Cerebellar nuclear complex (tissue), 1 donor: ENCODE measurements at regions not wholly inside any gene's neighbourhood (a gene's known extent, or its start where the extent isn't known, plus 50 kb on each side); places are given as distances from the start of the nearest gene placed in this dataset.

Experiments used
- DNase-seq, 2 experiments: peaks; one replicate each; lab custom pipeline; 2025; lab: John Stamatoyannopoulos, UW

DNA sequence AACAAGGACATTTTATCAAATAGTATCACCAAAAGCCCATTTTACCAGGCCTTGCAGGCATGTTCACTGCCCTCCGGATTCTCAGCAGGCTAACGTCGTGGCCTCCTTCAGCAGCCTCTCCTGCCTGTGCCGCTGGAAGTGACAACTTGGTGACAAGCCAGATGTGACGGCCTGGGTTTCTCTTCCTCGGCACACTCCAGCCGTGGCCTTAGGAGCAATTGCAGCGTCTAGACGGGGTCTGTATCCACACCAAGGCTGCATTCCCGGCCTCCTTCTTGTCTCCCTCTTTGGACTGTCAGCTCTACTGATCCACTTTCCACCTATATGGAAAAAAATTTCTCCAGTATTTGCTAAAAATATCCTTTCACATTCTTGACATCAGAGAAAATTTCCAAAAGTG lies 145.3 kb upstream of the MGMT start:
- no peak for DNase-seq

DNA sequence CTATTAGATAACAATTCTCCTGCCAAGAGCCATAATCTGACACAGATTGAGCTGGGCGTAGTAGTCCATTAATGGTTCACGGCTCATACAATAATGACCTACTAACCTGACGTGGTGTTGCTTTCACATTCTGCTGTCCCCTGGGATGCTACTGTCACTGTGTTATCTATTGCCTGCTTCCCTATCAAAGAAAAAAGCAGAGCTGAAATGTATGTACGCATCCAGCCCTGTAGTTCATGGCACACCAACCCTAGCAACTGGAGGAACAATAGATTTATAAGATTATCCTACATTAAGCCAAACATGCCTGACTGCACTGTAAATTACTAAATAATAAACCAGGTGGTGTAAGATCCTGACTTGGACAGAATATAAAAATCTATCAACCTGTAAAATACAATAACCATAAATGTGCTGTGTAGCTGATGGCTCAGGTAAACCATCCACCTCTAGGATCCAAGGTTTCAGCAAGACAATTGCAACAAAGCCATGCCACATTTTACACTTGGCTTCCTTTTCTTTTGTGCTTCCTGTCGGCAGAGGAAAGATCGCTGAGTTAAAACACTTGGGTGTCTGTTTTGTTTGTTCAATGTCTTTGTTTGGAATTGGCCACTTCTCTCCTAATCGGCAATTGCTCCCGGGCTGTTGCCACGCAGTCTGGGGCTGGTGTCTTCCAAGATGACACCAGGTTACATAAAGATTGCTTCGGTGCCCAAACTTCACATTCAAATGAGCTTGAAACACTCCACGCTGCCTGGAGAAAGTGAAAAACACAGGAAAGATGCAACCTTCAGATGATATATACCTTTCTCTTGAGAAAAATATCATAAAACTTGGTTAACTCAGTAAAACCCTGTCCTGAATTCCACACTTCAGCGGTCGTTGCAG lies 143.9 kb upstream of the MGMT start:
- DNase-seq, result no peak

DNA sequence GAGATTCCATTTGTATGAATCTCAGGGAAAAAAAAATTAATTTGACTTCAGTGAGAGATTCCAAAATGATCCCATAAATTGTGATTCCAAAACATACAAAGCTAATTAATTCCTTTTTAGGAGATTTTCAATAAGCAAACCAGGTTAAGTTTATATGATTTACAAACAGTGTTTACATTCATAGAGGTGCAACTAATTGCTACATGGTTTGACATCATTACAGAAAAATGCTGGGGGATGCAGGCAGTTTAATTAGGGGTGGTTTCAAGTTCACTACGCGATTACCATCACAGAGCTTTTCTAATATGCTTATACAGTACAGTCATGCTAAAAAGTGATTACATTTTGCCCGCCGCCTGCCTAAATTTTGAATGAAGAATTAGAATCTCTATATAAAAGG lies 143.2 kb upstream of the MGMT start:
- DNase-seq, result no peak

DNA sequence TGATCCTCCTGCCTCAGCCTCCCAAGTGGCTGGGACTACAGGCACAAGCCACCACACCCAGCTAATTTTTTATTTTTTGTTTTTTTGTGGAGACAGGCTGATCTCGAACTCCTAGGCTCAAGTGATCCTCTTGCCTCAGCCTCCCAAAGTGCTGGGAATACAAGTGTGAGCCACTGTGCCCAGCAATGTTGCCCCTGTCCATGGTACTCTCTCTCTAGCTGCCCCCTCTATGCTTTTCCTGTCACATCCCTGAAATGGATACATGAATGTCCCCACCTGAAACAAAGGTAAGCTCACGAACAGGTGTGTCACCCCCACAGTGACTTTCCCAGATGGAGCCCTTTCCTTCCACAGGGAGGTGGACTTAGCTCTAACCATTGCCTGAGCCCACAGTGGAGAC lies 141.1 kb upstream of the MGMT start:
- DNase-seq, result no peak

DNA sequence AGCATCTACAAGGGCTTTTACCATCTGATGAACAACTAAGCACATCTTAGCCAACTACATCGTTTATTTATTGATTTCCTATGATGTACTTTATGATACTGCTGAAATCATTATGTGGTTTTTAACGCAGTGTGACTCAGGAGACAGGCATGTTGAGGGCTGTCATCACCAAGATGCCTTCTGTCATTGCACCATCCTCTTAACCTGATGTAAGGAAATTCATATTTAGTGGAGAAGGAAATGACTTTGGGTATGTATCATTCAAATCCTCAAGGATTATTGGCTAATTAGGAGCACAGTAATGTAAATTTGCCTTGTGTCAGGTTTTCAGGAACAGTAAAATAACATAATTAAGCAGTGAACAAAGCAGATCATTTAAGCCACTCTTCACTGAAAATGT lies 138.5 kb upstream of the MGMT start:
- DNase-seq, result no peak

DNA sequence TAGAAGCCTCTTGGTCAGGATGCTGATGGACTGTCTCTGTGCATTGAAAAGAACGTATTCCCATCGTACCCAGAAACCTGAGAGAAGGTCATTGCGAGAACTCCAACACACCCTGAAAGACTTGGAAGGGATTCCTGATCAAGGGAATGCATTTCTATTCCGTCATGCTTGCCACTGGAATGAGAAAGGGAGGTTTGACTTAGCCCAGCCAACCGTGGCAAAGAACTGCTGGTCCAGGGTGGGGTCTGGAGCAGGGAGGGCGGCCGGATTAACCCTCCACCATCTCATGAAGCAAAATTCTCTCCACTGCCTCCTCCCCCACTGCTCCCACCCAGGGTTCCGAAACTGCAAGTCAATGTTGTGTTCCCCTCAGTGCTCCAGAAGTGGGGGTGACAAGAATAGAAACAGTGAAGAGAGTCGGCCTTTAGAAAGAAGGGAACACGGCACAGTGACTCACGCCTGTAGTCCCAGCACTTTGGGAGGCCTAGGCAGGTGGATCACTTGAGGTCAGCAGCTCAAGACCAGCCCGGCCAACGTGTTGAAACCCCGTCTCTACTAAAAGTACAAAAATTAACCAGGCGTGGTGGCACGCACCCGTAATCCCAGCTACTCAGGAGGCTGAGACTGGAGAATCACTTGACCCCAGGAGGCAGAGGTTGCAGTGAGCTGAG lies 137.5 kb upstream of the MGMT start:
- no peak for DNase-seq

DNA sequence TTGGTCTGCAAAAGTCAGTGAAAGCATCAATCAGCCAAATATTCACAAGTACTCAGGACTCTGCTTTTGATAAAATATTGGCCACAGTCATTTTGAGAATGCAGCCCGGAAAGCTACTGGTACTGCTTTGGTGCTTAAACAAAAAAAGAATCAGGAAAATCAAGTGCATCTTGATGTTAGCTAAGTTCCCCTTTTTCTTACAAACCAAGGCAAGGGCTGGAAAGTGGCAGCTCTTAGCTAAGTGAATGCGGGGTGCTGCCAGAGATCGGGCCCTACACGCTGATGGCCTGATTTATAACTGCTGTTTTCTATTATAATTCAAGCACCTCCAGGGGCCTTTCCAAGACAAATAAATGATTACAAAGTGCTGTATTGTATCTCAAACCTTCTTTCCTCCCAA lies 136.8 kb upstream of the MGMT start:
- no peak for DNase-seq

DNA sequence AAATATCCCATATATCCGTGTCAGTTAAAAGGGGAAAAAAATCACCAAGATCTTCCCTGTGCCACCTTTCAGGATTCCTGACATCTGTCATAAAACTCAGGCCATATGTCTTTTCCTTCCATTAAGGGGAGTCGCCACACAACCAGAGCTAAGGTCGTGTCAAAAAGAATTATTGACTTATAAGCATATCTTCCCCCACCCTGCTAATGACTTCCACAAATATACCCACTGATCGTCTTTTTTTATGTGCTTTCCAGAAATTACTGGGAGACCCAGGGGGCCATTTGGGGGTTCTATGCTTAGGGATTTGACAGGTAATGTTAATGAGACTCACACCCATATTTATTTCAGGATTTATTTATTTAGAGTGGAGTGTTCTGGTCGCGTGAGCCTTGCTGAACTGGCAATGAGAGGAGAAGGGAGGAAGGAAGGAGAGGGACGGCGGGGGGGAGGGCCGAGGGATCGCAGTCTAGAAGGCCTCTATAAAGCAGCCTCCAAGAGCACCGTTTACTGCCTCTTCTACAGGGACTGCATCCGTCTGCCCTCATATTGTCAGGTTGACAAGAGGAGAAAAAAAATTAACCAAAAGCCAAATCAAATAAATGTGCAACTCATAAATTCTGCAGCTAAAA lies 135.7 kb upstream of the MGMT start:
- DNase-seq, result no peak

DNA sequence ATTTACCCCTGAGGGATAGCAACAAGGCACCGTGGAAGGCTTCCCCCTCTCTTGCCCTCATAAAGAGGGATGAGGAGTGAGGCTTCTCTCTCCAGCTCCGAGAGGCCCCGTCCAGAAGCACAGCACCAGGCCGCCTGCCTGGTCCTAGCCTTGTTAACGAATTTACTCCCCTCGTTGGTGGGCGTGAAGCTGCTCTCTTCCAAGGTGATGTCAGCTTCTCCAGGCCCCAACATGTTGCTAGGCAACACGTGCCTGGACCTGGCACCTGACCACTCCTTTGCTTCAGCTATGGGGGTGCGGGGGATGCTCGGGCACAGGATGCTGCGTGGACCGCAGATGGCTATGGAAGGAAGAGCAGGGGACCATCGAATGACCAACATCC lies 135.2 kb upstream of the MGMT start:
- no peak for DNase-seq

DNA sequence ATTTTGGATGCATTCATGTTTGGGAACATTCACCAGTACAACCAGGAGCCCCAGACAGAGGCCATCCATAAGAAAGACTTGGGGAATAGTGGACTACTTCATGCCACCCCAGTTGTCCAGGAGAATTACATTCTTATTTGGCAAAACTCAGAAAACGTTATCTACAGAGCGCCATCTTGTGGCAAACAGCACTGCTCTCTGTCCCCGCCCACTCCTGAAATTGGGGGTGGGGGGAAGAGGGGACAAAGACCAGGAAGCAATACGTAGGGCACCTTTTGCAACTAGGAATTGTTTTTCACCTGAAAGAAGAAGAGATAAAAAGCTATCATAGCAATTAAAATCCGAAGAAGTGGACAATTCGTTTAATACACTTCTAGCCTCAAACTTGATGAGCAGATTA lies 134.6 kb upstream of the MGMT start:
- DNase-seq, result no peak

DNA sequence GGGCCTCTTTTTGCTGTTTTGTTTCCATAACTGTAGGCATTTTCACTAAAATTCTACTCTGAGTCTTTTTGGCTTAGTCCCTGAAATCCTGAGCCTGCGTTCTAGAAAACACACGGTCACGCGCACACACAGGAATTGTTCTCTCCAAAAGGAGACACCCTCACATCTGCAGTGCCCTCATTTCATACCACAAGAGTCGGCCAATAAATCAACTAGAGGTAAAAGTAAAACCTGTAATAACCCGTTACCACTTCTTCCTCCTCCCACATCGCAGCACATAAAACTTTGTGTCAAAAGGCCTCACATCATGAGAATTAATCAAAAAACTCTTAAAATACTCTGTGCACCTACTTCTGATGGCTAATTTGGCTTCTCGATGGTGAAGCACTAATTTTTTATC lies 133.3 kb upstream of the MGMT start:
- DNase-seq, result no peak

DNA sequence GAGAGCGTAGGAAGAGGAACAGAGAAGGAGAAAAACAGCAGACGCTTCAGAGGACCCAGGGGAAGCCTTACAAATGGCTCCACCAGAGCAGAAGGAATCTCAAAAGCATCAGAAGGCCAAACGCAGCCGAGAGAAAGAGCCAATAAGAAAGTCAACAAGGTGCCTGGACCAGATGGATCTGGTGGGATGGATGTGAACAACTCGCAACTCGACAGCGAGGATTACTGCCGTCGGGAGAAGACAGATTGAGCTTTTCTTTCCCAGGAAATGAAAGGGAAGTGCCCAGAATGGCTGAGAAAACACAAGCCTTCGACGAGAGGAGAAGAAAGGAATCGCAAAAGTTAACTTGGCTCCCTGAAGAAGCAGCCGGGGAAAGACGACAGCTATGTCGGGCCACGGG lies 132.8 kb upstream of the MGMT start:
- no peak for DNase-seq

DNA sequence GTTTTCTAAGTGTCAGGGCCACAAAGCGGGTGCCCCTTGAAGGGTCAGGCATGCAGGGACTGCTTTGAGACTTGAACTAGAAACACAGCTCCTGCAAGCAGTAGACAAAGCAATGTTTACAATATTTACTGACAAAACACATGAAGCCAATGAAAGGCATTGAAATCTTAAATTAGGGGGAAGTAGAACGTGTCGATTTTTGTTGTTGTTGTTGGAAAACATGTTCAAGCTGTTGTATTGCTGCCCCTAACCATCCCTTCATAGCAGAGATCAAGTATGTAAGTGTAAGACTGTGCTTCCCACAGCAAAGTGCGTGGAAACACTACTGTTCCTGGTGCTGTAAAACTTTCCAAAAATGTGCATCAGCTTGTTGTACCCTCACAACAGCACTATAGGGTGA lies 131.6 kb upstream of the MGMT start:
- DNase-seq, result no peak

DNA sequence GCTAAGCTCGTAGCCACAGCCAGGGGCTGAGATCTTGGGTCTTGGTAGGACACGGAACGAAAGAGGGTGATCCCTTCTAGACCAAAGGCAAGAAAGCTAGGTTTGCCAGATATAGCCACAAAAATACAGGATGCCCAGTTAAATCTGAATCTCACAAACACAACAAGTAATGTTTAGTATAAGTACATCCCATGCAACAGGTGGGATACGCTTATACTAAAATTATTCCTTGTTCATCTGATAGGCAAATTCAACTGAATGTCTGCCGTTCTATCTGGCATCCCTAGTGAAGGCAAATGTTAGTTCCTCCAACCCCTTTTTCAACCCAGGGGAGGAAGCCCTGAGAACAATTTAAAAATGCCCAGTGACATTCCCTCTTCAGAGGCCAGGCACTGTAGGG lies 131.1 kb upstream of the MGMT start:
- DNase-seq, result no peak

DNA sequence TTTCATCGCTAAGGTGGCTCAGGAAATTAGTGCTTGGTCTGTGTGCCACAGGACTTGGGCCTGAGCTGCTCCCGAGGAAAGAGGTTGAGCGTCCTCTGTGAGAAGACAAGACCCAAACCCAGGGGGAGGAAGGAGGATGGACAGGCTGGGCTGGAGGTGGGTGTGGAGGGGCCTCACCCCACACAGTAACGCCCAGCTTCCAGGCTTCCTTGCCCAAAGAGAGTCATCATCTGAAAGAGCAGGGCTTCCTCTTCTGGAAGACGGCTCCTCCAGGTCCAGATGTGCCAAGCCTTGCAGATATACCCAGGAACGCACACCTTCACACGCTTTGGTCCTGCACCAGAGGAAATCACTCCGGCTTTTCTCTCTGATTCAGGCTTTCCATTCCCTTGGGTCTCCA lies 127.8 kb upstream of the MGMT start:
- no peak for DNase-seq

DNA sequence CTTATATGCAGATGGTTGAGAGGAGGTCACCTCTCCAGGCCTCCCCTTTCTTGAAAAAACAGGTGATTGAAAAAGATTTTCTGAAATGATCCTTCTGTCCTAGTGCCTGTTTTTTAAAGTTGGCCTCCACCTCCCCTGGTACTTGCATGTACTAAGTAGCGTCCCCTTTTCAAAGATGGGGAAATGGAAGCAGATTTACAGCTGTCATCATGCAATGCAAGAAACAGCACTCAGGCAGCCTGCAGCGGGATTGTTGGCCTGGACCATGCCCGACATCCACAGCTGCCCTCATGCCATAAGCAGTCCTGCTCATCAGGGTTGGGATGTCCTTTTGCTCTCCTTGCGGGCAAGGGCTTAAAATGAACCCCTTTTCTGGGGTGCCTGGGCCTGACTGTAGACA lies 127.2 kb upstream of the MGMT start:
- no peak for DNase-seq

DNA sequence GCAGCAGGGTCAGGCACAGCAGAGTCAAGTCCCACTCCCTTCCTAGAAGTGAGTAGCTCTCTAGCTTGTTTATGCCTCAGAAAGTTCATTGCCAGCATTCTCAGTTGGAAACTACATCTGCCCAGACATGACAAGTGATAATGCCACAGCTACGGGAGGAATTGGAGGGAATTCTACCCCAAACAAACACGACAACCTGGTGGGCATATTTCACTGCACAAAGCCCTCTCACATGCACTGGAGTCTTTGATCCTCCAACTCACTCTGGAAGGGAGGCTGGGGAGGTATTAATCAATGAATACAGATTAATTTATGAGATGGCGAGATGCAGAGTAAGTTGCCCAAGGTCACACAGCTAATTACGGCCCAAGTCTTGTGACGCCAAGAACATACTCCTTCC lies 126.0 kb upstream of the MGMT start:
- DNase-seq, result no peak

DNA sequence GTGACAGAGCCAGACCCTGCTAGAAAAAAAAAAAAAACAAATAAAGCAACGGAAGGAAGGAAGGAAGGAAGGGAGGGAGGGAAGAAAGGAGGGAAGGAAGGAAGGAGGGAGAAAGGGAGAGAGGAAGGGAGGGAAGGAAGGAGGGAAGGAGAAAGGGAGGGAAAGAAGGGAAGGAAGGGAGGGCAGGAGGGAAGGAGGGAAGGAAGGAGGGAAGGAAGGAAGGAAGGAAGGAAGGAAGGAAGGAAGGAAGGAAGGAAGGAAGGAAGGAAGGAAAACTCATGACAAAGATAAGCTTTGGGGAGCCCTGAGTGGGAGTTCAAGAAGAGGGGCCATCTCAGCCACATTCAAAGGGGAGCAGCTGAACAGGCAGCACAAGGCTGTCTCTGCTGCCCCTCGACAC lies 124.7 kb upstream of the MGMT start:
- no peak for DNase-seq

DNA sequence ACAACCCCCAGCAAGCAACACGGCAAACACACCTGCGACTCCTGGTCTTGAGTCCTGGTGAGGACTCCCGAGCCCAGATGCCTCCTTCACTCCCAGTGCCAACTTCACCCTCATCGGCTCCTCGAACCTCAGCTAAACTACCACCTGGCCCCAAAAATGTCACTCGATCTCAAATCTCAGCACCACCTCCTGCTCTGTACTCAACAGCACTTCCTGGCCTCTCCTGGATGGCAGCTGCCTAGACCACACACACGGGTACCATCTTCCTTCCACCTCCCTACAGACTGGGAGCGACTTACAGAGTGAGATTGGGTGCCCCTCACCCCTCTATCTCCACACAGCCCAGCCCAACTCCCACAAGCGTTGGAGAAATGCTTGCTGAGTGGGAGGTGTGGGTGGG lies 123.9 kb upstream of the MGMT start:
- DNase-seq, result no peak

DNA sequence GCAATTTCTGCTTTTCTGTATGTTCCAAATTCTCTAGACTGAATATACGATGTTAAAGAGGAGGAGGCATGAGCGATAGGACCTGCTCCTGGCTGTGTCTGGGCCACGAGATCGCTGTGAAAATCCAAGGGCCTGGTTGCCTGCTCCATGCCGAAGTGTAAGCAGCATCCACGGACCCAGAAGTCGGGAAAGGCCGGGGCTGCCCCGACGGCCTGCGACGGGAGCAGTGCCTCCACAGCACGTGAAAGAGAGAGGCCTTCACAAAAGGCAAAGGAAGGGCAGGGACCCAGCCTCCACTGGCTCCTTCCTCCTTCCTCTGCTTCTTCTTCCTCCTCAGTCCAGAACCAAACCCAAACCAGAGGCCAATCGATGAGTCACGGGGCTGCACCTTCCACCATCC lies 122.9 kb upstream of the MGMT start:
- DNase-seq, result no peak

DNA sequence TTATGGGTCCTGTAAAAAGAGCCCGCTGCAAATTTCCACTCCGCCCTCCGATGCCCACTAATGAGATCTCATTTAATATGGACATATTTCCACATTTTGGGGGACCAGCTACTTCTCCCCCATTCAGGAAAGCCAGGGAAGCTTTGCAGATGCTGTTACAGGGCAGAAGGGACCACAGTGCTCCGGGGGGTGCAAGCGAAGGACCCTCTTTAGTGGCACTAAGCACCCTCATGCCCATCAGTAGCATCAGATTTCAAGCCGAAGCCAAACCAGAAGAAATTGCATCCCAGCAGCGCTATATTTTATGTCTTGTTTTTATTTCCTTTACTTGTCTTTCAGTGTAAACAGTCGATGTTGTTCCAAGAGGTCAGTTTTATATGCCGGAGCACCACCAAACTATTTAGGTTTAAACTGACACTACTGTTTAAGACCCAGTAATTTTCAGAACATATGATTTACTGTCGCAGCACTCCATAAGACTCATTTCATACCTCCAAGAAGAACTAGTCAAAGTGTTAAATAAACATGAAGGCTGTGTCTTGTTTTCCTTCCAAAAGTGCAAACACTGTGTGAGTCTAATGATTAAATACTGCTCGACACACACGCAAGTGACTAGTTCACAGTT lies 122.2 kb upstream of the MGMT start:
- DNase-seq, result no peak

DNA sequence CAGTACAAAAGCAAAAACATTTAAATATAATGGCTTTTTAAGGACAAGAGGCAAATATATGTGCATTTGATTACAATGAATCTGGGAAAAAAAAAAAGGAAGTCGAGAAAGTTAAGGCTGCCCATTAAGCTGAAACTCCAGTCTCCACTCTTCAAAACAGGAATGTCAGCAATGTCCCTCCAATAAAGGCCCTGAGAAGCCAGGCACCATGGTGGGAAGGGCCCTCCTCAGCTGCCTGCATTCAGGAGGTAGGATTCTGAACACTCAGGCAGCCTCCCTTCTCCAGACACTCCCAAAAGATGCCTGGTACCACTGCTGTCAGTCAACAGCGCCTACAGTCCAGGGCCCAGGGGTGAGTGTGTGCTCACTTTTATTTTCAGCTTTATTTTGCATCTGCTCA lies 121.3 kb upstream of the MGMT start:
- DNase-seq, result no peak

DNA sequence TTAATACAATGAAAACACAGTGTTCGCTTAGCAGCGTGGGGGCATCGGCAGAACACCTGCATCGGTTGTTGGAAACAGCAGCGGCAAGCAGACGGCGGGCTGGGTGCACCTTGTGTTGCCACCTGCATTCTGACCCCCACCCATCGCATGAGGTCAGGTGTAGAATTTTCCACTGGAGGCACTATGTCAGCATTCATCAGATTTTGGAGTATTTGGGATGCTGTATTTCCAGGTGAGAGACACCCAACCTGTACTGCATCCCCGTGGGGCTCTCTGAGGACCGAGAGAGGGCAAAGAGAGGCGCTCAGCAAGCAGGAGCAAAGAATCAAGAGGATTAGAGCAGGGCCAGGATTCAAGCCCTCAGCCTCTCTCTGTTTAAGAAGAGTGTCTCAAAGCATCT lies 116.4 kb upstream of the MGMT start:
- DNase-seq, result no peak
